ENCODE measurements at regions not wholly inside any gene's neighbourhood (a gene's known extent, or its start where the extent isn't known, plus 50 kb on each side); places are given as distances from the start of the nearest gene placed in this dataset.
A peak's percentile ranks its signal among the peaks of the same experiment; 100 is the strongest.

DNA sequence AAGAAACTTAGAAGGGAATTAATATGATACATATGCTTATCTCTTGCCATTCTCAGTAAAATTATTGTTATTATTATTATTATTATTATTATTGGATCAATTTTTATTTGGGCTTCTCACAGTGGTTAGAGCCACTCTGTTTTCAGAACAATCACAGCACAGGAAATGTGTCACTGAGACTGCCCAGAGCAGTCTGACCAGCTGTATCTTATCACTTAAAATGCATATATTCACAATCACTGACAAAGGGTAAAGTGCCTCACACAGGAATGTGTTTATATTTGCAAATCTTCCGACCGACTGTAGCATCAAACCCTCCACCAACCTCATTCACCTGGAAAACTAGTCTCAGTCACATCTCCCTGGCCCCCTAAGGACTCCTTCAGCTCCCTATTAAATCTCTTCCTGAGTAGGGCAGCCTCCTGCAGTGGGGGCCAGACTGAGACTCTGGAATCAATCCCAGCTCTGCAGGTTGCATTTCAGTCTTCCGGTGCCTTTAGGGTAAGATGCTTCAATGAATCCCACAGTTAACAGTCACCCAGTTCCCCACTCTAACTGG, 738.3 kb upstream of the SLITRK5 start:
- DNase-seq (peak in 2 of 5 donors; percentile 5 to 6), FAIRE-seq (no peak)
- H3K27me3 ChIP-seq (ENCODE audit: control insufficient read depth, insufficient read depth, low read length) = no peaks in the 10 kb centered on the region

DNA sequence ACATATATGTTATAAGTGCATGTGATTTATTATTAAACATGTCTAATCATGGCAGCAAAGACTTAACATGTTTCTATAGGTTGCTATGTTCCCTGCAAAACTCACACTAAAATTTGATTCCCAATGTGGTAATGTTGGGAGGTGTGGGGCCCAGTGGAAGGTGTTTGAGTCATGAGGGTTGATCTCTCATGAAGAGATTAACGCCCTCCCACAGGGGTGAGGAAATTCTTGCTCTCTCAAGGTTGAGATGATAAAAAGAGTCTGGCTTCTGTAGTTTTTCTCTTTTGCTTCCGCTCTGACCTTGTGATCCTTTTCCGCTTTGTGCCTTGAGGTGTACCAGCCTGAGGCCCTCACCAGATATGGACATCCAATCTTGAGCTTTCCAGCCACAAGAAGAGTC, 737.5 kb upstream of the SLITRK5 start:
- no peaks in the 10 kb centered on the region for H3K27me3 ChIP-seq (ENCODE audit: control insufficient read depth, insufficient read depth, low read length)
- H3K36me3 ChIP-seq (ENCODE audit: control insufficient read depth in 2 of 3, insufficient read depth in 3 of 3, low read length in 3 of 3) = no peaks in the 10 kb centered on the region
- no peaks in the 10 kb centered on the region for H3K4me1 ChIP-seq (ENCODE audit: control insufficient read depth in 2 of 3, insufficient read depth in 2 of 3, low read depth in 1 of 3, low read length in 3 of 3)
- H3K27ac ChIP-seq (ENCODE audit: low read depth in 2 of 2, low read length in 2 of 2) = no peak overlapping the region
- DNase-seq (no peak), FAIRE-seq (no peak)
- no peak overlapping the region for H3K4me3 ChIP-seq (ENCODE audit: low read length in 3 of 3)
- H3K9me3 ChIP-seq (ENCODE audit: control insufficient read depth in 2 of 3, insufficient read depth in 1 of 3, low read length in 3 of 3) = no peaks in the 10 kb centered on the region
- TF ChIP-seq, protein P1, sequence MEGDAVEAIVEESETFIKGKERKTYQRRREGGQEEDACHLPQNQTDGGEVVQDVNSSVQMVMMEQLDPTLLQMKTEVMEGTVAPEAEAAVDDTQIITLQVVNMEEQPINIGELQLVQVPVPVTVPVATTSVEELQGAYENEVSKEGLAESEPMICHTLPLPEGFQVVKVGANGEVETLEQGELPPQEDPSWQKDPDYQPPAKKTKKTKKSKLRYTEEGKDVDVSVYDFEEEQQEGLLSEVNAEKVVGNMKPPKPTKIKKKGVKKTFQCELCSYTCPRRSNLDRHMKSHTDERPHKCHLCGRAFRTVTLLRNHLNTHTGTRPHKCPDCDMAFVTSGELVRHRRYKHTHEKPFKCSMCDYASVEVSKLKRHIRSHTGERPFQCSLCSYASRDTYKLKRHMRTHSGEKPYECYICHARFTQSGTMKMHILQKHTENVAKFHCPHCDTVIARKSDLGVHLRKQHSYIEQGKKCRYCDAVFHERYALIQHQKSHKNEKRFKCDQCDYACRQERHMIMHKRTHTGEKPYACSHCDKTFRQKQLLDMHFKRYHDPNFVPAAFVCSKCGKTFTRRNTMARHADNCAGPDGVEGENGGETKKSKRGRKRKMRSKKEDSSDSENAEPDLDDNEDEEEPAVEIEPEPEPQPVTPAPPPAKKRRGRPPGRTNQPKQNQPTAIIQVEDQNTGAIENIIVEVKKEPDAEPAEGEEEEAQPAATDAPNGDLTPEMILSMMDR (IDR thresholded peaks at IDR 0.05; ENCODE audit: borderline replicate concordance, extremely low read depth, insufficient read depth) = no peak
- intact Hi-C loops (cut with DNase I) = no loop called here
- no peak overlapping the region for H3K9ac ChIP-seq (ENCODE audit: low read length in 3 of 3)

More for the DNA sequence above, 738.3 kb upstream of the SLITRK5 start:
- H3K36me3 ChIP-seq (ENCODE audit: control insufficient read depth in 2 of 3, insufficient read depth in 3 of 3, low read length in 3 of 3) = no peaks in the 10 kb centered on the region
- TF ChIP-seq, protein P1 (IDR thresholded peaks at IDR 0.05; ENCODE audit: borderline replicate concordance, extremely low read depth, insufficient read depth) = no peak
- H3K4me1 ChIP-seq (ENCODE audit: control insufficient read depth in 2 of 3, insufficient read depth in 2 of 3, low read depth in 1 of 3, low read length in 3 of 3) = no peaks in the 10 kb centered on the region
- H3K4me3 ChIP-seq (ENCODE audit: low read length in 3 of 3) = no peak overlapping the region
- intact Hi-C loops (cut with DNase I) = no loop called here
- no peak overlapping the region for H3K27ac ChIP-seq (ENCODE audit: low read depth in 2 of 2, low read length in 2 of 2)
- H3K9me3 ChIP-seq (ENCODE audit: control insufficient read depth in 2 of 3, insufficient read depth in 1 of 3, low read length in 3 of 3) = no peaks in the 10 kb centered on the region
- no peak overlapping the region for H3K9ac ChIP-seq (ENCODE audit: low read length in 3 of 3)

- H3K4me3 ChIP-seq (ENCODE audit: low read length in 3 of 3) = no peak overlapping the region
- no peaks in the 10 kb centered on the region for H3K9me3 ChIP-seq (ENCODE audit: control insufficient read depth in 2 of 3, insufficient read depth in 1 of 3, low read length in 3 of 3)
- FAIRE-seq (no peak), DNase-seq (no peak)
- intact Hi-C loops (cut with DNase I) = no loop called here
- no peak overlapping the region for H3K9ac ChIP-seq (ENCODE audit: low read length in 3 of 3)
- H3K4me1 ChIP-seq (ENCODE audit: control insufficient read depth in 2 of 3, insufficient read depth in 2 of 3, low read depth in 1 of 3, low read length in 3 of 3) = no peaks in the 10 kb centered on the region
- TF ChIP-seq, protein P1 (IDR thresholded peaks at IDR 0.05; ENCODE audit: borderline replicate concordance, extremely low read depth, insufficient read depth) = no peak
- H3K27me3 ChIP-seq (ENCODE audit: control insufficient read depth, insufficient read depth, low read length) = no peaks in the 10 kb centered on the region
- no peak overlapping the region for H3K27ac ChIP-seq (ENCODE audit: low read depth in 2 of 2, low read length in 2 of 2)
- no peaks in the 10 kb centered on the region for H3K36me3 ChIP-seq (ENCODE audit: control insufficient read depth in 2 of 3, insufficient read depth in 3 of 3, low read length in 3 of 3)
Measured at GRCh38 chr13:86937316-86937715, 733.9 kb upstream of the SLITRK5 start.

- no peak for FAIRE-seq
Measured at GRCh38 chr13:86945584-86945983, 725.6 kb upstream of the SLITRK5 start.

More at GRCh38 chr13:86945584-86945983, 725.6 kb upstream of the SLITRK5 start:
- Histone ChIP-seq H3K4me3 (ENCODE audit: low read length in 3 of 3) (no peak overlapping the region), H3K9me3 (ENCODE audit: control insufficient read depth in 2 of 3, insufficient read depth in 1 of 3, low read length in 3 of 3) (no peaks in the 10 kb centered on the region), H3K9ac (ENCODE audit: low read length in 3 of 3) (no peak overlapping the region), H3K27me3 (ENCODE audit: control insufficient read depth, insufficient read depth, low read length) (no peaks in the 10 kb centered on the region), H3K36me3 (ENCODE audit: control insufficient read depth in 2 of 3, insufficient read depth in 3 of 3, low read length in 3 of 3) (no peaks in the 10 kb centered on the region), H3K4me1 (ENCODE audit: control insufficient read depth in 2 of 3, insufficient read depth in 2 of 3, low read depth in 1 of 3, low read length in 3 of 3) (no peaks in the 10 kb centered on the region), H3K27ac (ENCODE audit: low read depth in 2 of 2, low read length in 2 of 2) (no peak overlapping the region)
- no peak for DNase-seq
- TF ChIP-seq, protein P1 (IDR thresholded peaks at IDR 0.05; ENCODE audit: borderline replicate concordance, extremely low read depth, insufficient read depth) = no peak
- intact Hi-C loops (cut with DNase I) = no loop called here

Data from kidney (tissue), 13 donors.